ENCODE measurements at regions not wholly inside any gene's neighbourhood (a gene's known extent, or its start where the extent isn't known, plus 50 kb on each side); places are given as distances from the start of the nearest gene placed in this dataset.

- no peak for DNase-seq
These were observed 179.5 kb downstream of the TFAP2A start for GRCh38 chr6:10235344-10235743.

- DNase-seq: no peak
These were observed 184.3 kb downstream of the TFAP2A start for GRCh38 chr6:10230531-10230930.

GRCh38 chr6:10223841-10224240 is 191.0 kb downstream of the TFAP2A start:
- DNase-seq: no peak

- DNase-seq: no peak
These were observed 193.7 kb downstream of the TFAP2A start for GRCh38 chr6:10221178-10221577.

- no peak for DNase-seq
These were observed 195.4 kb downstream of the TFAP2A start for GRCh38 chr6:10219510-10219909.

GRCh38 chr6:10217111-10217510 is 197.8 kb downstream of the TFAP2A start:
- no peak for DNase-seq

GRCh38 chr6:10215326-10216110 is 199.4 kb downstream of the TFAP2A start:
- no peak for DNase-seq

GRCh38 chr6:10210052-10210451 is 204.8 kb downstream of the TFAP2A start:
- no peak for DNase-seq

GRCh38 chr6:10205892-10206291 is 209.0 kb downstream of the TFAP2A start:
- DNase-seq: peak; percentile 3

- no peak for DNase-seq
These were observed 209.8 kb downstream of the TFAP2A start for GRCh38 chr6:10205120-10205519.

GRCh38 chr6:10203651-10204050 is 211.2 kb downstream of the TFAP2A start:
- no peak for DNase-seq

GRCh38 chr6:10202581-10202980 is 212.3 kb downstream of the TFAP2A start:
- no peak for DNase-seq

- DNase-seq: no peak
These were observed 213.0 kb downstream of the TFAP2A start for GRCh38 chr6:10201606-10202510.

GRCh38 chr6:10196090-10196489 is 218.8 kb downstream of the TFAP2A start:
- no peak for DNase-seq

GRCh38 chr6:10194816-10195672 is 219.8 kb downstream of the TFAP2A start:
- DNase-seq: no peak

GRCh38 chr6:10193321-10193720 is 221.6 kb downstream of the TFAP2A start:
- no peak for DNase-seq

GRCh38 chr6:10190042-10190441 is 224.8 kb downstream of the TFAP2A start:
- no peak for DNase-seq

GRCh38 chr6:10184371-10185227 is 230.3 kb downstream of the TFAP2A start:
- DNase-seq: no peak

- no peak for DNase-seq
These were observed 234.5 kb downstream of the TFAP2A start for GRCh38 chr6:10180138-10181074.

- DNase-seq: no peak
These were observed 237.2 kb downstream of the TFAP2A start for GRCh38 chr6:10177704-10178103.

GRCh38 chr6:10175362-10175761 is 239.5 kb downstream of the TFAP2A start:
- DNase-seq: no peak
